Left colon (tissue), 2 donors: ENCODE measurements at regions not wholly inside any gene's neighbourhood (a gene's known extent, or its start where the extent isn't known, plus 50 kb on each side); places are given as distances from the start of the nearest gene placed in this dataset.

ENCODE experiments used
- ATAC-seq: fragments of 200-7000 bp; cut with Tn5 transposase; one replicate; pipeline ENCODE4 v1.9.1; 2020; ENCODE audit warnings: mild to moderate bottlenecking, moderate library complexity
- DNase-seq, 2 donors: peaks; one replicate each; pipeline ENCODE4 v3.0.0-alpha.2; 2020
- intact Hi-C, 2 donors: fragments of 100-400 bp; cut with DNase I in 1 of 2; cut with micrococcal nuclease in 1 of 2; formaldehyde crosslinking; loops; one replicate each; pipeline versions ENCODE4 v1.11.2 to v1.14.0; 2022; cut with DNase I, micrococcal nuclease
- donor health status: DM: no; HTN: no; CAD: no.
- donor health status: DM: yes; HTN: yes; CAD: no.

GRCh38 chr20:6877633-6878032, 110.1 kb downstream of the BMP2 start:
- ATAC-seq: no peak
- no peak for DNase-seq
- intact Hi-C loops: no loop called here

GRCh38 chr20:6882561-6883291, 115.2 kb downstream of the BMP2 start:
- DNase-seq (no peak), ATAC-seq (no peak)
- intact Hi-C loops: no loop called here

GRCh38 chr20:6884114-6884513, 116.6 kb downstream of the BMP2 start:
- DNase-seq (no peak), ATAC-seq (no peak)
- intact Hi-C loops: no loop called here

- DNase-seq: no peak
- ATAC-seq: no peak
- intact Hi-C loops: no loop called here
These were observed 118.7 kb downstream of the BMP2 start for GRCh38 chr20:6886065-6886729.

- intact Hi-C loops: no loop called here
- ATAC-seq (no peak), DNase-seq (no peak)
These were observed 120.5 kb downstream of the BMP2 start for GRCh38 chr20:6887966-6888365.

- DNase-seq: no peak
- no peak for ATAC-seq
- intact Hi-C loops: no loop called here
These were observed 121.4 kb downstream of the BMP2 start for GRCh38 chr20:6888736-6889395.

- no peak for DNase-seq
- no peak for ATAC-seq
- intact Hi-C loops: no loop called here
These were observed 125.2 kb downstream of the BMP2 start for GRCh38 chr20:6892724-6893123.

GRCh38 chr20:6898928-6899327, 131.4 kb downstream of the BMP2 start:
- intact Hi-C loops: no loop called here
- DNase-seq: no peak
- no peak for ATAC-seq

GRCh38 chr20:6906871-6907270, 139.4 kb downstream of the BMP2 start:
- ATAC-seq (no peak), DNase-seq (no peak)
- intact Hi-C loops: no loop called here

- DNase-seq (no peak), ATAC-seq (no peak)
- intact Hi-C loops: no loop called here
These were observed 141.2 kb downstream of the BMP2 start for GRCh38 chr20:6908673-6909072.

- ATAC-seq: no peak
- DNase-seq: no peak
- intact Hi-C loops: no loop called here
These were observed 142.1 kb downstream of the BMP2 start for GRCh38 chr20:6909608-6910007.

- intact Hi-C loops: no loop called here
- DNase-seq: no peak
- ATAC-seq: no peak
These were observed 147.5 kb downstream of the BMP2 start for GRCh38 chr20:6914986-6915385.

- ATAC-seq (no peak), DNase-seq (no peak)
- intact Hi-C loops: no loop called here
These were observed 149.5 kb downstream of the BMP2 start for GRCh38 chr20:6916938-6917337.

- intact Hi-C loops: no loop called here
- no peak for ATAC-seq
- no peak for DNase-seq
These were observed 152.4 kb downstream of the BMP2 start for GRCh38 chr20:6919792-6920468.

GRCh38 chr20:6920991-6921613, 153.6 kb downstream of the BMP2 start:
- no peak for DNase-seq
- intact Hi-C loops: no loop called here
- no peak for ATAC-seq

- no peak for ATAC-seq
- intact Hi-C loops: no loop called here
- DNase-seq: no peak
These were observed 154.4 kb downstream of the BMP2 start for GRCh38 chr20:6921717-6922386.

GRCh38 chr20:6924681-6925080, 157.2 kb downstream of the BMP2 start:
- DNase-seq: no peak
- intact Hi-C loops: no loop called here

GRCh38 chr20:6925744-6926278, 158.3 kb downstream of the BMP2 start:
- intact Hi-C loops: no loop called here
- no peak for ATAC-seq
- DNase-seq: no peak

More at GRCh38 chr20:6924681-6925080, 157.2 kb downstream of the BMP2 start:
- no peak for ATAC-seq

- intact Hi-C loops: no loop called here
- no peak for DNase-seq
- ATAC-seq: no peak
These were observed 172.6 kb downstream of the BMP2 start for GRCh38 chr20:6940048-6940447.
